ENCODE measurements at regions not wholly inside any gene's neighbourhood (a gene's known extent, or its start where the extent isn't known, plus 50 kb on each side); places are given as distances from the start of the nearest gene placed in this dataset.

- no peak for TF ChIP-seq CTCF (IDR thresholded peaks at IDR 0.05)
- TF ChIP-seq EP300 (IDR thresholded peaks at IDR 0.05) = no peak
- no peak for TF ChIP-seq POLR2A (IDR thresholded peaks at IDR 0.05)
These were observed 275.3 kb downstream of the SOX11 start for GRCh38 chr2:5967506-5967905.
